Gastroesophageal sphincter (tissue), 4 donors: ENCODE measurements at regions not wholly inside any gene's neighbourhood (a gene's known extent, or its start where the extent isn't known, plus 50 kb on each side); places are given as distances from the start of the nearest gene placed in this dataset.
"Not testable (repeated sequence)": the region's sequence is repeated elsewhere in the genome, so short reads cannot be mapped to it uniquely, and the experiment has no call there.

Source experiments
- ATAC-seq: fragments of 150-250 bp; one replicate; pipeline ENCODE4 v1.9.1; 2016; ENCODE audit warnings: mild to moderate bottlenecking, moderate library complexity
- H3K27ac ChIP-seq, 4 donors: fragments of 200-600 bp; sonication (generic) in 3 of 4; 1 replicate in 3 of 4; 2 replicates in 1 of 4; pipeline ENCODE4 v1.5.1; 2016 to 2019
- H3K27me3 ChIP-seq: fragments of 200-600 bp; sonication (generic); one replicate; pipeline ENCODE4 v1.5.1; 2019
- H3K36me3 ChIP-seq, 2 donors: fragments of 200-600 bp; sonication (generic); one replicate each; pipeline ENCODE4 v1.5.1; 2019; ENCODE audit warnings: control low read depth in 1 of 2
- H3K4me1 ChIP-seq, 3 donors: fragments of 200-600 bp; sonication (generic); 1 replicate in 2 of 3; 2 replicates in 1 of 3; pipeline ENCODE4 v1.5.1; 2016 to 2019; ENCODE audit warnings: control low read depth in 2 of 3
- H3K4me3 ChIP-seq, 2 donors: fragments of 200-600 bp; sonication (generic); one replicate each; pipeline ENCODE4 v1.5.1; 2019; ENCODE audit warnings: mild to moderate bottlenecking in 1 of 2, moderate library complexity in 1 of 2
- H3K9me3 ChIP-seq, 3 donors: fragments of 200-600 bp; sonication (generic); one replicate each; pipeline ENCODE4 v1.5.1; 2017 to 2019; ENCODE audit warnings: control low read depth in 2 of 3
- CTCF ChIP-seq, 4 experiments: fragments of 200-600 bp in 2 of 4; fragments of 450-650 bp in 2 of 4; sonication (generic) in 1 of 4; IDR thresholded peaks; one replicate each; pipeline ENCODE4 v1.5.1; 2017 to 2019; ENCODE audit warnings: antibody characterized with exemption in 4 of 4, mild to moderate bottlenecking in 2 of 4, moderate library complexity in 2 of 4
- EP300 ChIP-seq: sonication (generic); formaldehyde crosslinking; IDR thresholded peaks from one replicate; pipeline ENCODE4 v1.6.1; 2017; ENCODE audit warnings: antibody characterized with exemption, mild to moderate bottlenecking
- POLR2A ChIP-seq, 2 donors: fragments of 450-650 bp; IDR thresholded peaks; one replicate each; pipeline ENCODE4 v1.6.1; 2017; ENCODE audit warnings: antibody characterized with exemption in 2 of 2, mild to moderate bottlenecking in 2 of 2, moderate library complexity in 1 of 2
- POLR2AphosphoS5 ChIP-seq: sonication (generic); formaldehyde crosslinking; IDR thresholded peaks from one replicate; pipeline ENCODE4 v1.6.1; 2017; ENCODE audit warnings: antibody characterized with exemption
- WGBS, 2 donors: methylation state at CpG; one replicate each; pipeline ENCODE4 v1.1.5; 2018; ENCODE audit warnings: low coverage in 1 of 2; 5-methylcytosine and 5-hydroxymethylcytosine counted together

- whole genome bisulfite sequencing, 2 donors = 67% methylated on average over 2 of the region's 2 CpGs; no CpG with 5 or more reads in 1 of the 2 donors
- ATAC-seq = no peak
- Histone ChIP-seq H3K4me3 (no peak overlapping the region), H3K27me3 (no peaks in the 10 kb centered on the region), H3K27ac (no peak overlapping the region), H3K36me3 (no peaks in the 10 kb centered on the region), H3K9me3 (no peaks in the 10 kb centered on the region), H3K4me1 (no peaks in the 10 kb centered on the region)
- TF ChIP-seq EP300 (no peak), POLR2AphosphoS5 (no peak), POLR2A (IDR thresholded peaks at IDR 0.05) (no peak), CTCF (IDR thresholded peaks at IDR 0.05) (no peak)
Measured at GRCh38 chr6:105691971-105692370, 289.1 kb upstream of the PREP start.

- H3K27ac ChIP-seq = no peak overlapping the region
- no peak overlapping the region for H3K4me3 ChIP-seq
- 70 to 83% methylated on average over 3 of the region's 3 CpGs for WGBS, 2 donors
- H3K4me1 ChIP-seq = no peaks in the 10 kb centered on the region
- no peaks in the 10 kb centered on the region for H3K9me3 ChIP-seq
- H3K36me3 ChIP-seq = no peaks in the 10 kb centered on the region
- no peak for TF ChIP-seq CTCF (IDR thresholded peaks at IDR 0.05)
- no peak for TF ChIP-seq EP300
- no peak for TF ChIP-seq POLR2A (IDR thresholded peaks at IDR 0.05)
- TF ChIP-seq POLR2AphosphoS5 = no peak
- no peaks in the 10 kb centered on the region for H3K27me3 ChIP-seq
- ATAC-seq = no peak
Measured at GRCh38 chr6:105691081-105691480, 288.2 kb upstream of the PREP start.

GRCh38 chr6:105688573-105688972 is 285.7 kb upstream of the PREP start:
- H3K9me3 ChIP-seq = peaks cover 0 to 3% (median 0%) of the 10 kb centered on the region in 3 donors
- 100% methylated on average over 1 of the region's 1 CpG; no CpG with 5 or more reads in 1 of the 2 donors for WGBS, 2 donors
- no peak for TF ChIP-seq POLR2A (IDR thresholded peaks at IDR 0.05)
- TF ChIP-seq POLR2AphosphoS5 = no peak
- TF ChIP-seq EP300 = no peak
- TF ChIP-seq CTCF (IDR thresholded peaks at IDR 0.05) = no peak
- H3K4me1 ChIP-seq = no peaks in the 10 kb centered on the region
- no peak for ATAC-seq
- no peaks in the 10 kb centered on the region for H3K27me3 ChIP-seq
- no peak overlapping the region for H3K27ac ChIP-seq
- no peak overlapping the region for H3K4me3 ChIP-seq
- H3K36me3 ChIP-seq = no peaks in the 10 kb centered on the region

- not testable (repeated sequence) for ATAC-seq, H3K27ac ChIP-seq, H3K4me1 ChIP-seq, H3K27me3 ChIP-seq, H3K4me3 ChIP-seq, H3K9me3 ChIP-seq, H3K36me3 ChIP-seq
- 18 to 100% methylated on average over 1 of the region's 1 CpG for WGBS, 2 donors
Measured at GRCh38 chr6:105686793-105687192, 283.9 kb upstream of the PREP start.

- WGBS, 2 donors = 90 to 100% methylated on average over 1 of the region's 1 CpG
- H3K27ac ChIP-seq = no peak overlapping the region
- ATAC-seq = no peak
- peaks cover 0 to 19% (median 0%) of the 10 kb centered on the region in 3 donors for H3K9me3 ChIP-seq
- no peaks in the 10 kb centered on the region for H3K4me1 ChIP-seq
- no peaks in the 10 kb centered on the region for H3K27me3 ChIP-seq
- no peaks in the 10 kb centered on the region for H3K36me3 ChIP-seq
- TF ChIP-seq CTCF (IDR thresholded peaks at IDR 0.05) (no peak), EP300 (no peak), POLR2A (IDR thresholded peaks at IDR 0.05) (no peak), POLR2AphosphoS5 (no peak)
- H3K4me3 ChIP-seq = no peak overlapping the region
Measured at GRCh38 chr6:105681061-105681460, 278.2 kb upstream of the PREP start.

GRCh38 chr6:105680131-105680530 is 277.2 kb upstream of the PREP start:
- no peak for TF ChIP-seq POLR2AphosphoS5
- TF ChIP-seq POLR2A (IDR thresholded peaks at IDR 0.05) = no peak
- TF ChIP-seq EP300 = no peak
- TF ChIP-seq CTCF (IDR thresholded peaks at IDR 0.05) = no peak
- Histone ChIP-seq H3K27me3 (no peaks in the 10 kb centered on the region), H3K4me3 (no peak overlapping the region), H3K9me3 (peaks cover 0 to 16% (median 0%) of the 10 kb centered on the region in 3 donors), H3K36me3 (no peaks in the 10 kb centered on the region), H3K4me1 (no peaks in the 10 kb centered on the region), H3K27ac (no peak overlapping the region)
- WGBS, 2 donors = 56 to 71% methylated on average over 1 of the region's 1 CpG
- ATAC-seq = no peak
